ENCODE measurements at regions not wholly inside any gene's neighbourhood (a gene's known extent, or its start where the extent isn't known, plus 50 kb on each side); places are given as distances from the start of the nearest gene placed in this dataset.

- ATAC-seq = peak; percentile 12
- Histone ChIP-seq H3K36me3 (no peaks in the 10 kb centered on the region), H3K27ac (no peak overlapping the region), H3K27me3 (no peaks in the 10 kb centered on the region), H3K9me3 (no peaks in the 10 kb centered on the region), H3K4me3 (no peak overlapping the region), H3K4me1 (no peaks in the 10 kb centered on the region)
- no peak for DNase-seq
- intact Hi-C loops (cut with DNase I) = no loop called here
- TF ChIP-seq, protein P1, sequence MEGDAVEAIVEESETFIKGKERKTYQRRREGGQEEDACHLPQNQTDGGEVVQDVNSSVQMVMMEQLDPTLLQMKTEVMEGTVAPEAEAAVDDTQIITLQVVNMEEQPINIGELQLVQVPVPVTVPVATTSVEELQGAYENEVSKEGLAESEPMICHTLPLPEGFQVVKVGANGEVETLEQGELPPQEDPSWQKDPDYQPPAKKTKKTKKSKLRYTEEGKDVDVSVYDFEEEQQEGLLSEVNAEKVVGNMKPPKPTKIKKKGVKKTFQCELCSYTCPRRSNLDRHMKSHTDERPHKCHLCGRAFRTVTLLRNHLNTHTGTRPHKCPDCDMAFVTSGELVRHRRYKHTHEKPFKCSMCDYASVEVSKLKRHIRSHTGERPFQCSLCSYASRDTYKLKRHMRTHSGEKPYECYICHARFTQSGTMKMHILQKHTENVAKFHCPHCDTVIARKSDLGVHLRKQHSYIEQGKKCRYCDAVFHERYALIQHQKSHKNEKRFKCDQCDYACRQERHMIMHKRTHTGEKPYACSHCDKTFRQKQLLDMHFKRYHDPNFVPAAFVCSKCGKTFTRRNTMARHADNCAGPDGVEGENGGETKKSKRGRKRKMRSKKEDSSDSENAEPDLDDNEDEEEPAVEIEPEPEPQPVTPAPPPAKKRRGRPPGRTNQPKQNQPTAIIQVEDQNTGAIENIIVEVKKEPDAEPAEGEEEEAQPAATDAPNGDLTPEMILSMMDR (IDR thresholded peaks at IDR 0.05) = no peak
Observed at GRCh38 chr7:3106361-3106826, 62.7 kb upstream of the CARD11 start.

DNA sequence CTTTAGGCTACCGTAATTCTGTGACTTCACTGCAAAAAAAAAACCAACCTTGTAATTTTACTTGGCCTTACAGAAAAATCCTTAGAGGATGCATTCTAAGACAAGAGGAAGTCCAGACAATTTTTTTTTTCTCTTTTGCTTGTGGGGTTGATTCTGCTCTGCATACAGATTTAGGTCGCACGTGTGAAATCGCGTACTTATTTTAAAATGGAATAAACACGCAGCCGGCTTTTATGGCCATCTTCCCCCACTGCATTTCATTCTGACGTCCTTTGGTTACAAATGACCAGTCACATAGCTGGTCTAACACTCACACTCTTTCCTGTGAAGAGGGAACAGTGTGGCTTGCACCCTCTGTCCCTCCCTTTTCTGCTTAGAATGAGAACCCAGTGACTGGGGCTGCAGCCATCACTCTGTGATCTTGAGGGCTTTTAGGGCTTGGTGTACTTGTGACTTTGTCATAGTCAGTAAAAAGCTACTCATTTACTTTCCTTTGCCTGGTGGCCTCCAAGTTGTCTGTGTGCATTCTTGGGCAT is 63.6 kb upstream of the CARD11 start:
- ATAC-seq (peak; percentile 17), DNase-seq (no peak)
- TF ChIP-seq, protein P1 (IDR thresholded peaks at IDR 0.05) = no peak
- intact Hi-C loops (cut with DNase I) = no loop called here
- Histone ChIP-seq H3K36me3 (no peaks in the 10 kb centered on the region), H3K4me3 (no peak overlapping the region), H3K27me3 (no peaks in the 10 kb centered on the region), H3K9me3 (no peaks in the 10 kb centered on the region), H3K4me1 (no peaks in the 10 kb centered on the region), H3K27ac (no peak overlapping the region)

GRCh38 chr7:3107889-3108570 is 64.4 kb upstream of the CARD11 start:
- ATAC-seq = no peak
- intact Hi-C loops (cut with DNase I) = no loop called here

DNA sequence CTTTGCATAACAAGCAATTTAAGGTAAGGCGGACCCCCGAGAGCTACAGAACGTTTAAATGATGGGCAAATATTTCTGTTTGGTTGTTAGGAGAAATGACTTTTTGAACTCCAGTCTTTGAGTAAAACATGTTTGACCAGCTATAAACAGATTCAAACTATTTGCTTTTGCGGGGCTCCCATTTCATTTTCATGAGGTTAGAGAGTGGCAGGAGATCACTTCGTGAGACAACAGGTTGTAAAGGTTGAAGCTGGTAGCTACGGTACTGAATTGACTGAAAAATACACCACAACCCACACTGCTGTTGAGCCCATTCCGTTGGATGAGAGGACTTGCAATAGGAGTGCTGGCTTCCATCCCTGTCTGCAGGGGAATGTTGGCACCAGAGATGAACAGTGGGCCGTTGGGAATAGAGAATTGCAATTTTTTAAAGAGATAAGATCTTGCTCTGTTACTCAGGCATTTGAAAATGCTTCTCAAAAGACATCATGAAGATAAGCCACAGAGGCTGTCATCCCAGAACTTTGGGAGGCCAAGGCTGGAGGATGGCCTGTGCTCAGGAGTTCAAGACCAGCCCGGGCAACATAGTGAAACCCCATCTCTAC is 65.7 kb upstream of the CARD11 start:
- H3K27ac ChIP-seq = no peak overlapping the region
- ATAC-seq (no peak), DNase-seq (no peak)
- no peak overlapping the region for H3K4me3 ChIP-seq
- TF ChIP-seq, protein P1 (IDR thresholded peaks at IDR 0.05) = no peak
- intact Hi-C loops (cut with DNase I) = no loop called here
- H3K27me3 ChIP-seq = no peaks in the 10 kb centered on the region
- H3K4me1 ChIP-seq = no peaks in the 10 kb centered on the region
- H3K36me3 ChIP-seq = no peaks in the 10 kb centered on the region
- H3K9me3 ChIP-seq = no peaks in the 10 kb centered on the region

More at GRCh38 chr7:3107889-3108570, 64.4 kb upstream of the CARD11 start:
- Histone ChIP-seq H3K4me1 (no peaks in the 10 kb centered on the region), H3K27ac (no peak overlapping the region), H3K27me3 (no peaks in the 10 kb centered on the region), H3K9me3 (no peaks in the 10 kb centered on the region), H3K36me3 (no peaks in the 10 kb centered on the region), H3K4me3 (no peak overlapping the region)
- DNase-seq = no peak
- TF ChIP-seq, protein P1 (IDR thresholded peaks at IDR 0.05) = no peak

GRCh38 chr7:3112479-3113134 is 68.9 kb upstream of the CARD11 start:
- ATAC-seq (peak; percentile 23), DNase-seq (no peak)
- Histone ChIP-seq H3K9me3 (no peaks in the 10 kb centered on the region), H3K4me1 (no peaks in the 10 kb centered on the region), H3K27ac (no peak overlapping the region), H3K36me3 (no peaks in the 10 kb centered on the region), H3K4me3 (no peak overlapping the region), H3K27me3 (no peaks in the 10 kb centered on the region)
- intact Hi-C loops (cut with DNase I) = no loop called here
- TF ChIP-seq, protein P1 (IDR thresholded peaks at IDR 0.05) = no peak

Data from upper lobe of right lung (tissue), 1 donor.